CD14-positive monocyte (primary cell): ENCODE measurements at regions not wholly inside any gene's neighbourhood (a gene's known extent, or its start where the extent isn't known, plus 50 kb on each side); places are given as distances from the start of the nearest gene placed in this dataset.

Experiments
- DNase-seq, 3 donors: peaks; one replicate each; pipeline ENCODE4 v3.0.0-alpha.2; 2011 to 2022
- H2AFZ ChIP-seq: 2 replicates; pipeline ENCODE4 v1.6.0; 2012; ENCODE audit warnings: mild to moderate bottlenecking, low read depth, low read length, inconsistent platforms; ENCODE audit not compliant: insufficient read depth, poor library complexity, severe bottlenecking
- H3K27ac ChIP-seq, 2 donors: 1 replicate in 1 of 2; 2 replicates in 1 of 2; pipeline ENCODE4 v1.5.1; 2012 to 2013; ENCODE audit warnings: low read length in 2 of 2, control low read depth in 1 of 2, inconsistent platforms in 1 of 2, low read depth in 1 of 2, mild to moderate bottlenecking in 1 of 2
- H3K27me3 ChIP-seq, 2 donors: one replicate each; pipeline versions ENCODE4 v1.6.0 to v1.6.1; 2011 to 2013; ENCODE audit warnings: low read length in 2 of 2; ENCODE audit not compliant: control insufficient read depth in 2 of 2, insufficient read depth in 2 of 2
- H3K36me3 ChIP-seq, 2 donors: replicated peaks in 1 of 2; 1 replicate in 1 of 2; 2 replicates in 1 of 2; pipeline versions ENCODE4 v1.5.1 to v1.6.1; 2012 to 2013; ENCODE audit warnings: low read length in 2 of 2, control low read depth in 1 of 2, inconsistent platforms in 1 of 2, mild to moderate bottlenecking in 1 of 2; ENCODE audit not compliant: insufficient read depth in 2 of 2, control insufficient read depth in 1 of 2
- H3K4me1 ChIP-seq, 2 donors: 1 replicate in 1 of 2; 2 replicates in 1 of 2; pipeline versions ENCODE4 v1.5.1 to v1.6.1; 2012 to 2013; ENCODE audit warnings: low read length in 2 of 2, control low read depth in 1 of 2, inconsistent platforms in 1 of 2, mild to moderate bottlenecking in 1 of 2, moderate library complexity in 1 of 2; ENCODE audit not compliant: insufficient read depth in 2 of 2, control insufficient read depth in 1 of 2
- H3K4me2 ChIP-seq: replicated peaks from 2 replicates; pipeline ENCODE3; 2012; ENCODE audit warnings: low read length, moderate library complexity, mild to moderate bottlenecking; ENCODE audit not compliant: poor library complexity, severe bottlenecking; ENCODE audit errors: extremely low read depth
- H3K4me3 ChIP-seq, 3 experiments: fragments of 200-600 bp in 1 of 3; sonication (generic) in 1 of 3; replicated peaks in 1 of 3; 1 replicate in 2 of 3; 2 replicates in 1 of 3; pipeline ENCODE4 v1.5.1; 2011 to 2013; ENCODE audit warnings: low read length in 3 of 3, mild to moderate bottlenecking in 3 of 3, control low read depth in 2 of 3, low read depth in 2 of 3, inconsistent platforms in 1 of 3, moderate library complexity in 1 of 3
- H3K79me2 ChIP-seq: 2 replicates; pipeline ENCODE4 v1.6.0; 2012; ENCODE audit warnings: mild to moderate bottlenecking, control low read depth, inconsistent platforms, low read length, moderate library complexity; ENCODE audit not compliant: insufficient read depth
- H3K9ac ChIP-seq: 2 replicates; pipeline ENCODE4 v1.6.0; 2017; ENCODE audit warnings: low read length, mild to moderate bottlenecking; ENCODE audit not compliant: insufficient read depth, poor library complexity, severe bottlenecking
- H3K9me3 ChIP-seq, 2 donors: replicated peaks in 1 of 2; 1 replicate in 1 of 2; 2 replicates in 1 of 2; pipeline versions ENCODE4 v1.5.1 to v1.6.1; 2012 to 2013; ENCODE audit warnings: low read length in 2 of 2, control low read depth in 1 of 2; ENCODE audit not compliant: control insufficient read depth in 1 of 2, insufficient read depth in 1 of 2
- H4K20me1 ChIP-seq: 2 replicates; pipeline ENCODE4 v1.6.0; 2012; ENCODE audit warnings: mild to moderate bottlenecking, low read length, control low read depth, moderate library complexity; ENCODE audit not compliant: insufficient read depth
- H3K27ac Mint-ChIP-seq, 7 donors: one replicate each; pipeline ENCODE4 v1.8.0; 2020; ENCODE audit warnings: mild to moderate bottlenecking in 7 of 7, mixed read lengths in 7 of 7, moderate library complexity in 6 of 7, inconsistent platforms in 2 of 7
- H3K27me3 Mint-ChIP-seq, 3 donors: one replicate each; pipeline ENCODE4 v1.8.0; 2021 to 2022; ENCODE audit warnings: low read depth in 3 of 3, mild to moderate bottlenecking in 3 of 3, mixed read lengths in 3 of 3, moderate library complexity in 3 of 3, inconsistent platforms in 1 of 3
- H3K36me3 Mint-ChIP-seq, 2 donors: one replicate each; pipeline ENCODE4 v1.8.0; 2020; ENCODE audit warnings: mixed read lengths in 2 of 2, inconsistent platforms in 1 of 2, mild to moderate bottlenecking in 1 of 2
- H3K4me1 Mint-ChIP-seq: one replicate; pipeline ENCODE4 v1.8.0; 2020; ENCODE audit warnings: mild to moderate bottlenecking, mixed read lengths
- H3K4me3 Mint-ChIP-seq, 2 donors: one replicate each; pipeline ENCODE4 v1.8.0; 2020; ENCODE audit warnings: mild to moderate bottlenecking in 2 of 2, mixed read lengths in 2 of 2, moderate library complexity in 1 of 2
- H3K9me3 Mint-ChIP-seq, 7 donors: one replicate each; pipeline ENCODE4 v1.8.0; 2020 to 2022; ENCODE audit warnings: mixed read lengths in 7 of 7, mild to moderate bottlenecking in 6 of 7, moderate library complexity in 6 of 7, inconsistent platforms in 2 of 7
- CTCF ChIP-seq: fragments of 200-600 bp; IDR thresholded peaks from one replicate; pipeline ENCODE4 v1.8.0; 2022; ENCODE audit warnings: antibody characterized with exemption, mild to moderate bottlenecking
- WGBS: methylation state at CpG from one replicate; pipeline ENCODE4 v1.1.5; 2013; ENCODE audit warnings: missing lambda C conversion rate; ENCODE audit not compliant: insufficient coverage; 5-methylcytosine and 5-hydroxymethylcytosine counted together
- intact Hi-C, 2 donors: fragments of 100-400 bp; cut with micrococcal nuclease; formaldehyde crosslinking; loops; one replicate each; pipeline versions ENCODE4 v1.15.0 to v1.15.1; 2023

DNA sequence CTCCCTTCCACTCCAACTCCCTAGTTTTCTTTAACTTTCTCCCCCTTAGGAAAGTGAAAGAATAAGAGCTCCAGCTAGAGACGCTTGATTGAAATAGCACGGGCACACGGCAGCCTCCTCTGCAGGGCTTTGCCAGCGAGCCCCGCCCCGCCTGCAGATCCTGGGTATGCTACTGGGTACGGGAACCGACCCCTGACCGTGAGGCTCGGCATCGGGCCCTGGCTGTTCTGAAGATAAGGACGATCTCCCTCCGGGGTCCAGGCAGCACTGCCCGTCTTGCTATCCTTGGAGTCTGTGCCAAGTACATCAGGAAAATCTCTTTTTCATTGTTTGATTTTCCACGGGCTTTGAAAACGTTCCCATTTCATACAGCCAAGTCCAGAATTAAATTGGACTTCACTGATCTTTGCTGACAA, 284.5 kb downstream of the MTX2 start:
- intact Hi-C loops = no loop called here
- H3K27me3 Mint-ChIP-seq = peaks cover 40 to 52% (median 40%) of the 10 kb centered on the region in 3 donors

More for the DNA sequence above, 284.5 kb downstream of the MTX2 start:
- TF ChIP-seq CTCF = no peak
- H3K4me3 ChIP-seq = peak overlapping the region in 1 of 3 experiments; percentile 60
- no peaks in the 10 kb centered on the region for H3K79me2 ChIP-seq
- WGBS = 2% methylated on average over 16 of the region's 16 CpGs
- DNase-seq = no peak
- peaks cover 8 to 10% of the 10 kb centered on the region in 2 donors for H3K4me1 ChIP-seq
- no peaks in the 10 kb centered on the region for H3K36me3 Mint-ChIP-seq
- H2AFZ ChIP-seq = peak overlapping the region; percentile 60
- no peak overlapping the region for H3K9ac ChIP-seq
- H3K4me2 ChIP-seq = peak overlapping the region; percentile 39
- H3K4me1 Mint-ChIP-seq = peaks cover 12% of the 10 kb centered on the region
- H3K9me3 Mint-ChIP-seq = no peaks in the 10 kb centered on the region
- H4K20me1 ChIP-seq = no peaks in the 10 kb centered on the region
- H3K27ac Mint-ChIP-seq = no peak overlapping the region
- H3K36me3 ChIP-seq = no peaks in the 10 kb centered on the region
- no peak overlapping the region for H3K27ac ChIP-seq
- H3K4me3 Mint-ChIP-seq = peak overlapping the region; percentile 47 to 87
- no peaks in the 10 kb centered on the region for H3K9me3 ChIP-seq
- H3K27me3 ChIP-seq = peaks cover 56 to 58% of the 10 kb centered on the region in 2 donors
